Immature natural killer cell (primary cell): ENCODE measurements at regions not wholly inside any gene's neighbourhood (a gene's known extent, or its start where the extent isn't known, plus 50 kb on each side); places are given as distances from the start of the nearest gene placed in this dataset.

Experiments
- DNase-seq, 3 donors: peaks; one replicate each; pipeline ENCODE4 v3.0.0; 2022; ENCODE audit warnings: mixed read lengths in 1 of 3
- H3K27ac Mint-ChIP-seq, 6 donors: one replicate each; pipeline ENCODE4 v1.8.0; 2020; ENCODE audit warnings: mixed read lengths in 6 of 6, mild to moderate bottlenecking in 5 of 6, inconsistent platforms in 4 of 6, moderate library complexity in 3 of 6
- H3K27me3 Mint-ChIP-seq, 3 donors: one replicate each; pipeline ENCODE4 v1.8.0; 2020 to 2021; ENCODE audit warnings: low read depth in 3 of 3, mild to moderate bottlenecking in 3 of 3, mixed read lengths in 3 of 3, moderate library complexity in 3 of 3, inconsistent platforms in 1 of 3
- H3K36me3 Mint-ChIP-seq, 3 donors: one replicate each; pipeline ENCODE4 v1.8.0; 2020; ENCODE audit warnings: mixed read lengths in 3 of 3, inconsistent platforms in 2 of 3, mild to moderate bottlenecking in 2 of 3
- H3K4me1 Mint-ChIP-seq, 2 donors: one replicate each; pipeline ENCODE4 v1.8.0; 2020; ENCODE audit warnings: inconsistent platforms in 2 of 2, mild to moderate bottlenecking in 2 of 2, mixed read lengths in 2 of 2, moderate library complexity in 1 of 2
- H3K4me3 Mint-ChIP-seq, 5 donors: one replicate each; pipeline ENCODE4 v1.8.0; 2020; ENCODE audit warnings: mild to moderate bottlenecking in 5 of 5, mixed read lengths in 5 of 5, inconsistent platforms in 3 of 5, moderate library complexity in 3 of 5
- H3K9me3 Mint-ChIP-seq, 6 donors: one replicate each; pipeline ENCODE4 v1.8.0; 2020; ENCODE audit warnings: mild to moderate bottlenecking in 6 of 6, mixed read lengths in 6 of 6, inconsistent platforms in 4 of 6, moderate library complexity in 3 of 6

DNA sequence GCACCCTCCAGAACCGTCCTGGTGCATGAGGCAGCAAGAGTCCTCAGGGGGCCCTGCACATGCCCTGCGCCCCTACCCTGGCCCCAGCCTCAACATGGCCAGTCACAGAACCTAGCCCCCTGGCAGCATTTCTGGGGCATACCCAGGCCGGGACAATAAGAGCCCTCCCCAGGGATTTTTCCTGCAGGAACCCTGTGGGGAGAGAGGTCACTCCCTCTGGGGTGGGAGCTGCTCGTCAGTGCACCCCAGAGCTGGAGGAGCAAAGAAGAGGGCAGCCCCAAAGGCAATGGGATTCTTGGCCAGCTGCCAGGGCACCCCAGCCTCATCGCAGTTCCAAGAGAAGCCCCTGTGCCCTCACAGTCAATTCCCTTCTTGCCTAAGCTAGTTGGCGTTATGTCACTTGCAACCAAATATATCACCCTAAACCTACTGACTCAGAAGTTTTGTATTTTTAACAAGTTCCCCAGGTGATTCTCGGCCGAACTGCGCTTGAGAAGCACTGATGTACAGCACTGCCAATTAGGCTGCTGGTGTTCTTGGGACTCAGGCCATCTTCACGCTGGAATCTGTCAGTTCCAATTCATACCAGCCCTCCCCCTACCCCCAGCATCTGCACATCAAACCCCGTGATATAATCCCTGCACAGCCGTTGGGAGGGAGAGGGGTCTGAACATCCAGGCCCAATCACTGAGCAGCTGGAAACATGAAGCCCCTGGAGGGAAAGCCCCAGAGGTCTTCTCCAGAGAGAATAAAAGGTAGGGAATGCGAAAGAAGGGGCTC, 87.5 kb upstream of the PRR20G start:
- H3K27me3 Mint-ChIP-seq: peaks cover 2 to 8% (median 3%) of the 10 kb centered on the region in 3 donors
- H3K27ac Mint-ChIP-seq: no peak overlapping the region
- no peaks in the 10 kb centered on the region for H3K9me3 Mint-ChIP-seq
- no peak for DNase-seq
- no peaks in the 10 kb centered on the region for H3K36me3 Mint-ChIP-seq
- H3K4me3 Mint-ChIP-seq: no peak overlapping the region
- H3K4me1 Mint-ChIP-seq: no peaks in the 10 kb centered on the region

DNA sequence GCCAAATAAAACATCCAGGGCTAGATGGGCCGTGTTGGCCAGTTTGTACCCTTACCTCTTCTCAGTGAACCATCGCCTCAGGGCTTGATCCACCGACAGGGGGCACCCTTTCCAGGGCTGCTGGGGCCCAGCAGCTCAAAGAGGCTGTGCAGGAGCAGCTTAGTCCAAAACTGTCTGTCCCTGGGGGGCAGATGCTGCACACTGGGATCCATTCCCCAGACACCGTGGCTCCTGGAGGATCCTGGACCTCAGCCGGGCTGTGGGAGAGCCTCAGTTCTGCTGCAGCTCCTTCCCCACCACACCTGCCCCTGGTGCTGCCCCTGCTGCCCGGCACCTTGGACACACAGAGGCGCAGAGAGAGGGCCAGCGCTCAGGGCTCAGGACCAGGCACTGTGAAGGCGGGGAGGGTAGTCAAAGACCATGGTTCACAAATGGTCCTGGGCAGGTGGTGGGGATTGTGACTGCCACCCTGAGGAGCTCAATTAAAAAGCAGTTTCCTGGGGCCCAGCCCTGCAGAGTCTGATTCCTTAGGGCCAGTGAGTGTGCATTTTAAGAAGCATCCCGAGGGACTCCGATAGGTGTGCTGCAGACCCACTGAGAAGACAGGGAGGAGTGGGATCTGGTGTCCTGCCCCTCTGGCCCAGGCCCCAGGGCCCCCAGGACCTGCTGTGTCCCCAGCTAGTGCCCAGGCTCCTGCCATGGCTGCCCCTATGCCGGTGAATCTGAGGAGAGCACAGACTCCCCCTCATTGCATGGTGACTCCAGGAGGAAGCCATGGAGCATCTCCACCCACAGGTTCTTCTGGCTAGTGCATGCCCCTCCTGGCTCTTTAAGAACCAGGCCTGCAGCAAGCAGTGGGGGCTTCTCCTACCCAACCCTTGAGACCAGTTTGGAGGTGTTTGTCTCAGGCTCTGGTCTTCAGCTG, 86.5 kb upstream of the PRR20G start:
- no peak overlapping the region for H3K4me3 Mint-ChIP-seq
- DNase-seq: no peak

DNA sequence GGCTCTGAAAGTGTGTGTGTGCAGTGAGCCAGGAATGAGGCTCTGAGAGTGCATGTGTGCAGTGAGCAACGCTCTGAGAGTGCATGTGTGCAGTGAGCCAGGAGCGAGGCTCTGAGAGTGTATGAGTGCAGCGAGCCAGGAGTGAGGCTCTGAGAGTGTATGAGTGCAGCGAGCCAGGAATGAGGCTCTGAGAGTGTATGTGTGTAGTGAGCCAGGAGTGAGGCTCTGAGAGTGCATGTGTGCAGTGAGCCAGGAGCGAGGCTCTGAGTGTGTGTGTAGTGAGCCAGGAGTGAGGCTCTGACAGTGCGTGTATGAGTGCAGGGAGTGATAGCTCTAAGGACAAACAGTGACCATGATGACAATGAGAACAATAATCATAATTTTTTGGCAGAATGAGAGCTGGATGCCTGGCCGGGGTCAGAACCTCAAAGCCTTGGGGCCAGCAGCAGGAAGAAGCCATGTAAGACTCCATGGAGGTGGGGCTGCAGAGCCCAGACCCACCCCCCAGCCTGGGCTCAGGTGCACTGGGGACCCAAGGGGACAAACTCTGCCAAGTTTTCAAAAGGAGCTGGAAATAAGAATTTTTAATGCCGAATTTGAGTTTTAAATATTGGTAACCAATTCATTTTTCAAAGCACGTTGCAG, 85.7 kb upstream of the PRR20G start:
- H3K4me1 Mint-ChIP-seq: no peaks in the 10 kb centered on the region
- no peaks in the 10 kb centered on the region for H3K36me3 Mint-ChIP-seq
- no peak overlapping the region for H3K4me3 Mint-ChIP-seq
- DNase-seq: no peak
- H3K27ac Mint-ChIP-seq: no peak overlapping the region
- H3K27me3 Mint-ChIP-seq: peaks cover 3 to 8% (median 4%) of the 10 kb centered on the region in 3 donors
- no peaks in the 10 kb centered on the region for H3K9me3 Mint-ChIP-seq

More for the DNA sequence above, 86.5 kb upstream of the PRR20G start:
- Mint-ChIP-seq H3K27ac (no peak overlapping the region), H3K36me3 (no peaks in the 10 kb centered on the region), H3K9me3 (no peaks in the 10 kb centered on the region), H3K4me1 (no peaks in the 10 kb centered on the region), H3K27me3 (peaks cover 3 to 8% (median 4%) of the 10 kb centered on the region in 3 donors)

DNA sequence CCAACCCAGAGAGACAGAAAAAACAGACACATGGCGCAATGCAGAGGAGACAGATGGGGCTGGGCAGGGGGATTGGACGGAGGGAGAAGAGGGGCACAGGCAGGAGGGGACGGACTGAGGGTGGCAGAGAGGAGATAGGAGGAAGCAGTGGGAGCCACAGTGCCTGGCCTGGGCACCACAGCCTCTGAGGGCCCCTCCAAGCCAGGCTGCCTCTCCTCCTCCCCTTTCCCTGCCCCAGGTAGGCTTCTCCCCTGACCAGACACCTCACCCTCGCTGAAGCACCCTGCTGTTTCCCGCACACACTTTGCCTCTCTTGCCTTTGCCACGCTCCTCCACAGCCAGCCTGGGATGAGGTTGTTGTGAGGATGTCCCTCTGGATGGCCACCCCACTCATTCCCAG, 84.0 kb upstream of the PRR20G start:
- Mint-ChIP-seq H3K4me3 (no peak overlapping the region), H3K36me3 (no peaks in the 10 kb centered on the region), H3K9me3 (no peaks in the 10 kb centered on the region), H3K27me3 (peaks cover 3 to 8% (median 4%) of the 10 kb centered on the region in 3 donors), H3K4me1 (no peaks in the 10 kb centered on the region), H3K27ac (no peak overlapping the region)
- no peak for DNase-seq

DNA sequence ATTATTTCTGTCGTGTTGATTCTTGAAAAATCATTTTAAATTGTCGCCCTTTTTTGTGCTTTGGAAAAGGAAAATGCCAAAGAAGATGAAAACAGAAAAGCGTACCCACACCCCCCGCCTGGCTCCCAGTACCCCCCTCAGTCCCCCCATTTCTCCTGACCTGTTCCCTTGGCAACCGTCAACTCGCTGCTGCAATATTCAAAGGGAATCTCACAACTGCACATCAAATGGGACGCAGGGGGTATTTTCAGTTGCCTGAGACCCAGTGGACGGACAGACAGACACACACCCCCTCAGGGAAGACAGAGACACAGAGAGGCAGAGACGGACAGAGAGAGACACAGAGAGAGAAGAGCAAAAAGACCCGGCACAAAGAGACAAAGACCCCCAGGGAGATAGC, 83.5 kb upstream of the PRR20G start:
- Mint-ChIP-seq H3K36me3 (no peaks in the 10 kb centered on the region), H3K9me3 (no peaks in the 10 kb centered on the region), H3K4me3 (no peak overlapping the region), H3K27ac (no peak overlapping the region), H3K4me1 (no peaks in the 10 kb centered on the region), H3K27me3 (peaks cover 3 to 8% (median 4%) of the 10 kb centered on the region in 3 donors)
- no peak for DNase-seq

DNA sequence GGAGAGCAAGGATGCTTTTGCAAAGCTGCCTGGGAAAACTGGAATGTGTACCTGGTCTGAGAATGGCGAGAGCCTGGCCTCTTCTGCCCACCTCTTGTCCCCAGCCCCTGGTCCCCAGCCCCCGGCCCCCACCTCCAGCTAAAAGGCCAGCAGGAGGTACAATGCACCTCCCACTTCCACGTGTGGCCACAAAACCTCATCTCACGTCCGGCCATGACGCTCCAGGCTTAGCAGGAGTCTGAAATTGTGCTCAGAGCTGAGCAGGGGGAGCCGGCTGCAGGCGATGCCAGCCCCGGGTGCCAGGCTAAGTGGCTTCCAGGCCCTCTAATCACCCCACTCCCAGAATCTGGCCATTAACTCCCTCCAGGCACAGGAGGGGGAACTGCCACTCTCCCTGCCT, 83.1 kb upstream of the PRR20G start:
- peaks cover 0 to 8% (median 4%) of the 10 kb centered on the region in 3 donors for H3K27me3 Mint-ChIP-seq
- H3K9me3 Mint-ChIP-seq: no peaks in the 10 kb centered on the region
- no peak overlapping the region for H3K27ac Mint-ChIP-seq
- no peak overlapping the region for H3K4me3 Mint-ChIP-seq
- no peak for DNase-seq
- H3K36me3 Mint-ChIP-seq: no peaks in the 10 kb centered on the region
- no peaks in the 10 kb centered on the region for H3K4me1 Mint-ChIP-seq

DNA sequence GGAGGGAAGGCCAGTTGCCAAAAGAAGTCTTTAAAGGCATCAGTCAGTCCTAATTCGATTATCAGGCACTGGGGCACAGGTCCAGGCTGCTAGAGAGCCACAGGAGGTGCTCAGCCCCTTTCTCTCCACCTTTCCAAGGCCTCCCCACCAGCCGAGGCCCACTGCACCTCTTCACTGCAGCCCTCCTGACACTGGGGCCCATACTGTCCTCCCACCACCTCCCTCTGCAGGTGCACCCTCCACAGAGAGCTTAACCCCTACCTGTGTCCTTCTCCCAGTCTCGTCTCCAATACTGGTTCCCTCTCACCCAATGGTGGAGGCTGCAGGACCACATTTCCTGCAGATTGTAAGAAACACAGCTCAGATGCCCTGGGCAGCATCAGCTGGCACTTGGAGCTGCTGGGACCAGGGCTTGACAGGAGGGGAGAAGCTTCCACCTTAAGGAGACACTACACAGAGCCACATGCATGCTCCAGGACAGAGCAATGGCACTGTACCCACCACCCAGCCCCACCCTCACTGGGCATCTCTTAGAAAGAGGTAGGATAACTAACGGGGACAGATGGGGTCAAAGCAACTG, 81.6 kb upstream of the PRR20G start:
- no peak for DNase-seq
- no peaks in the 10 kb centered on the region for H3K4me1 Mint-ChIP-seq
- no peaks in the 10 kb centered on the region for H3K9me3 Mint-ChIP-seq
- H3K27me3 Mint-ChIP-seq: peaks cover 0 to 10% (median 4%) of the 10 kb centered on the region in 3 donors
- H3K4me3 Mint-ChIP-seq: no peak overlapping the region
- no peaks in the 10 kb centered on the region for H3K36me3 Mint-ChIP-seq
- H3K27ac Mint-ChIP-seq: no peak overlapping the region

DNA sequence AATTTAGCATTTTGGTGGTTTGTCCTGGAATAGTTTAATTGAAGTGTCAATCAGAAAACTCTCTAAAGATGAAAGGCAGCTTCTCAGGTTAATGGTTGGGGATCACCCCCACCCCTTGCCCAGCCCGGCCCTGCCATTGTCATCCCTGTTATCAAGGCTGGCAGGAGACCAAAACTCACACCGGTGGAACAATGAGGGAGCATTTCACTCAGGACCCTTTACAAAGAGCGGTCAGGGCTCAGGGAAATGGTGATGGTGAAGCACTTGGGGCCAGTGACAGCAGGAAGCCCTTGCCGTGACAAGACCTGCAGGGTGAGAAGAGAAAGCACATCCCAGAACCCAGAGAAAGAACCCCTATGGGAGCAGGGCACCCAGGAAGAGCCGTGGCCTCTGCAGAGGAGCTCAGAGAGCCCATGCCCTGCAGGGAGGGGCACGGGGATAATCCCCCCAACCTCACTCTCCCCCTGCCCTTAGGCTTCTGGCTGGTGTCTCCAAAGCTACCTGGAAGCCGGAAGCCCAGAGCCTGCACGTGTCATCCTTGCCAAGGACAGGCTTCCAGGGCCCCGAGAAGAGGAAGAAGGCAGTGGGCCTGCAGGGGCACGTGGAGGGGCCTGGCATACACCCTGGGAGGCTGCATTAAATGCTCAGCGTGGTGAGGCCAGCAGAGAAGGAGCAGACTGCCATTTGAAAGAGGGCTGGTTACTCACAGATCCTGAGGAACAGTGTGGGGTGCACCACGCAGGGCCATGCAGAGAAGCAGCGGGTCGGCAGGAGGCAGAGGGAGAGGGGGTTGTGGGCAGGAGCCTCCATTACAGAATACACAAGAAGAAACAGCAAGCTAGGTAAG, 80.6 kb upstream of the PRR20G start:
- Mint-ChIP-seq H3K4me1 (no peaks in the 10 kb centered on the region), H3K27ac (no peak overlapping the region), H3K9me3 (no peaks in the 10 kb centered on the region), H3K4me3 (no peak overlapping the region), H3K36me3 (no peaks in the 10 kb centered on the region), H3K27me3 (peaks cover 0 to 9% (median 4%) of the 10 kb centered on the region in 3 donors)
- DNase-seq: no peak

DNA sequence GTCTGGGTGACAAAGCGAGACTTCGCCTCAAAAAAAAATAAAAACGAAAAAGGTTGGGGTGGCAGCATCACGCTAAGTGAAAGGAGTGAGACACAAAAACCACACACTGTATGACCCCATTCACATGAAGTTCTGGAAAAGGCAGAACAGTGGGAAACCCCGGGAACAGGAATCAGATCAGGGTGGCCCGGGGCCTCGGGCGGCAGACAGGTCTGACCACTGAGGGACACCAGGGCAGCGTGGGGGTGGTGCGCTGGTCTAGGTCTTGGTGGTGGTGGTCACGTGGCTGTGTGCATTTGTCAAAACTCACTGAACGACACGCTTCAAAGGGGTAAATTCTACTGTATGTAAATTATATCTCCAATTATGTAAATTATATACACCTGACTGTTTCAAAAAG, 79.7 kb upstream of the PRR20G start:
- no peaks in the 10 kb centered on the region for H3K4me1 Mint-ChIP-seq
- peaks cover 0 to 1% (median 0%) of the 10 kb centered on the region in 6 donors for H3K9me3 Mint-ChIP-seq
- H3K4me3 Mint-ChIP-seq: no peak overlapping the region
- peaks cover 0 to 9% (median 2%) of the 10 kb centered on the region in 3 donors for H3K27me3 Mint-ChIP-seq
- H3K27ac Mint-ChIP-seq: no peak overlapping the region
- DNase-seq: no peak
- no peaks in the 10 kb centered on the region for H3K36me3 Mint-ChIP-seq

DNA sequence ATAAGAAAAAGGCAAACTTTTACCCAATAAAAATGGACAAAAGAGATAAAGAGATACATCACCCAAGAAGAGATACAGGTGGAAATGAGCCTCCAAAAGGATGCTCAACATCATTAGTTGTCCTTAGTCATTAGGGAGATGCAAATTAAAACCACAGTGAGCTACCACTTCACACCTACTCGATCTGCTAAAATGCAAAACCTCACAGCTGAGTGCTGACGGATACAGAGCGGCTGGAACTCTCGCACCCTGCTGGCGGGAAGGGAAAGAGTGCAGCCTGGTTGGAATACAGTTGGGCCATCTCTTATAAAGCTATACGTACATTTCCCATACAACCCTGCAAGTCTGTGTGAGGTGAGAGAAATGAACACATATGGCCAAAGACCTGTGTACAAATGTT, 78.5 kb upstream of the PRR20G start:
- no peaks in the 10 kb centered on the region for H3K4me1 Mint-ChIP-seq
- no peaks in the 10 kb centered on the region for H3K36me3 Mint-ChIP-seq
- peaks cover 0 to 2% (median 0%) of the 10 kb centered on the region in 6 donors for H3K9me3 Mint-ChIP-seq
- no peak overlapping the region for H3K27ac Mint-ChIP-seq
- peaks cover 0 to 11% (median 2%) of the 10 kb centered on the region in 3 donors for H3K27me3 Mint-ChIP-seq
- DNase-seq: no peak
- H3K4me3 Mint-ChIP-seq: no peak overlapping the region

DNA sequence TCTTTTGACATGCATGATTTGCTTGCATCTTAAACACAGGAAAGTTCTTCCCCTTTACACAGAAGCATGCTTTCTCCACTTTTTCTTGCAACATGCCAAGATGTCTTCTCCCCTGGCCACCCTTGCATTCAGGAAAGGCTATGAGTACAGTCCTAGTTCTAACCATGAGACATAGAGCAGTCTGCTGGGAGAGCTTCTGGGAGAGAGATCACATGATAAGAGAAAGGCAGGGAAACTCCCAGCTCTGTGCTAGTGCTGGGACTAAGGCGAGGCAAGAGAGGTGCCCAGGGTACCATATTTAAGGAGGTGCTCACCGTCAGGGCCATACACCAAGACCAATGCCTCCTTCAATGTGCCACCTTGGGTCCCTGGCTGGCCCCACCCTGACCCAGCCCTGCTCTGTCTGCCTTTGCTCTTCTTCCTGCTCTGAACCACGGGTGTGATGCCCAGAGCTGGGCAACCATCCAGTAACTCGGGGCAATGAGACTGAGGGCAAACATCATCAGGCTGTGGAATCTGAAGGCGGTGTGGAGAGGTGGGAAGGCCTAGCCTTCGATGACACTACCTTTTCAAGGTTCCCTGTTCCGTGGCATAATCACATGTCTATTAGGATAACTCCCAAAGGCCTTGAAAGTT, 77.4 kb upstream of the PRR20G start:
- Mint-ChIP-seq H3K4me3 (no peak overlapping the region), H3K27ac (no peak overlapping the region), H3K36me3 (no peaks in the 10 kb centered on the region), H3K4me1 (no peaks in the 10 kb centered on the region), H3K27me3 (peaks cover 0 to 11% (median 2%) of the 10 kb centered on the region in 3 donors), H3K9me3 (peaks cover 0 to 2% (median 0%) of the 10 kb centered on the region in 6 donors)
- no peak for DNase-seq

DNA sequence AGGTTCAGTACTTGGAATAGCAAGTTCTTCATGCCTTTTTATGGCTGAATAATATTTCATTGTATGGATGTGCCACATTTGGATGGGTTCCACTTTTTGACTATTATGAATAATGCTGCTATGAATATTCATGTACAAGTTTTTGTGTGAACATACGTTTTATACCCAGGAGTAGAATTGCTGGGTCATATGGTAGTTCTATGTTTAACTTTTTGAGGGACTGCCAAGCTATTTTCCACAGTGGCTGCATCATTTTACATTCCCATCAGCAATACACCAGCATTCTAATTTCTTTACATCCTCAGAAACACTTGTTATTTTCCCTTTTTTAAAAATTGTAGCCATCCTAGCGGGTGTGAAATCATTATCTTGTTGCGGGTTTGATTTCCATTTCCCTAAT, 76.0 kb upstream of the PRR20G start:
- H3K27me3 Mint-ChIP-seq: peaks cover 0 to 11% (median 0%) of the 10 kb centered on the region in 3 donors
- no peaks in the 10 kb centered on the region for H3K4me1 Mint-ChIP-seq
- no peak for DNase-seq
- no peaks in the 10 kb centered on the region for H3K36me3 Mint-ChIP-seq
- H3K9me3 Mint-ChIP-seq: peaks cover 0 to 2% (median 0%) of the 10 kb centered on the region in 6 donors
- no peak overlapping the region for H3K27ac Mint-ChIP-seq
- no peak overlapping the region for H3K4me3 Mint-ChIP-seq
